ENCODE measurements at regions not wholly inside any gene's neighbourhood (a gene's known extent, or its start where the extent isn't known, plus 50 kb on each side); places are given as distances from the start of the nearest gene placed in this dataset.

DNA sequence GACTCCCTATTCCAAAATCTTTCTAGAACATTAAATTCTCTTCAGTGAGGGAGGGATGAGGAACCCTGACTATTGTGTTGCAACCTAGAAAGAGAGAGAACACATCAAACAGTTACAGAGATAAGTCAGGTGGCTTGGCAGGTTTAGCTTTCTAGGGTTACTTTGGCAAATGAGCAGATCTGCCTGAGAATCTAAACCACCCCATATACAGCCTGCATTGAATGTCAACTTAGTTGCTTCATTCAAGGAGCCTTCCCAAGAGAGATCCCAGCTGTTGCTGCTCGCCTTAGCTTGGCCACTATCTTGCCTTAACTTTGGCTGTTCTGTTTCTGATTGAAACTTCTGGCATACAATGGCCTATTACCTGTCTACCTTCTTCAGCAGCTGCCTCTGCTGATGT, 74.7 kb upstream of the TCF21 start:
- Histone ChIP-seq H3K27me3 (ENCODE audit: control insufficient read depth, insufficient read depth, low read length) (no peaks in the 10 kb centered on the region), H3K23ac (ENCODE audit: low read depth, low read length) (no peak overlapping the region), H3K4me3 (ENCODE audit: insufficient read depth, low read depth, low read length) (no peak overlapping the region), H3K18ac (ENCODE audit: low read depth, low read length) (peak overlapping the region; percentile 32; the same call in 1 of the 2 replicates), H4K5ac (ENCODE audit: low read depth, low read length) (peak overlapping the region; percentile 7; the same call in 1 of the 2 replicates), H3K27ac (ENCODE audit: insufficient read depth, low read length) (peak overlapping the region; percentile 26), H2AK9ac (replicated peaks; ENCODE audit: low read depth, low read length, poor library complexity) (no peak overlapping the region), H4K20me1 (ENCODE audit: insufficient read depth, low read length) (no peaks in the 10 kb centered on the region), H4K91ac (ENCODE audit: insufficient read depth, low read depth, low read length) (peak overlapping the region; percentile 19; the same call in 1 of the 2 replicates), H3K4me1 (ENCODE audit: control insufficient read depth, insufficient read depth, low read length) (peaks cover 3% of the 10 kb centered on the region), H3K9me3 (ENCODE audit: control insufficient read depth, insufficient read depth, low read length) (no peaks in the 10 kb centered on the region; the same call in 1 of the 2 replicates), H3K4ac (ENCODE audit: low read depth, low read length) (peak overlapping the region; percentile 61), H2AFZ (replicated peaks; ENCODE audit: low read length, poor library complexity) (no peak overlapping the region), H3K14ac (replicated peaks; ENCODE audit: low read depth, low read length) (0 out of 2 replicates have a peak overlapping the region, but pooled peaks have one; percentile 29), H3K9ac (ENCODE audit: low read depth, low read length) (no peak overlapping the region), H4K8ac (ENCODE audit: low read depth in 2 of 2, low read length in 2 of 2) (peak overlapping the region; percentile 55 to 57; a peak in 3 of 4 replicates), H2AK5ac (ENCODE audit: low read depth, low read length) (peak overlapping the region; percentile 95), H3K4me2 (ENCODE audit: low read depth, low read length) (no peak overlapping the region), H2BK20ac (ENCODE audit: low read depth, low read length) (peak overlapping the region; percentile 23; the same call in 1 of the 2 replicates), H2BK15ac (ENCODE audit: low read depth, low read length) (peak overlapping the region; percentile 85; the same call in 2 of the 3 replicates), H2BK120ac (ENCODE audit: low read depth, low read length) (peak overlapping the region; percentile 66; the same call in 1 of the 2 replicates), H3K9me1 (ENCODE audit: insufficient read depth, low read length) (peaks cover 2% of the 10 kb centered on the region; the same call in 1 of the 2 replicates), H3K79me1 (ENCODE audit: low read depth in 1 of 2, low read length in 2 of 2) (no peaks in the 10 kb centered on the region), H2BK5ac (ENCODE audit: low read depth, low read length, poor library complexity, severe bottlenecking) (peak overlapping the region; percentile 68), H3K56ac (ENCODE audit: extremely low read depth, insufficient read depth, low read length) (no peak overlapping the region), H3K36me3 (ENCODE audit: control insufficient read depth, insufficient read depth, low read length) (no peaks in the 10 kb centered on the region)
- intact Hi-C loops (cut with micrococcal nuclease): no loop called here
- DNase-seq (peak; percentile 58), ATAC-seq (ENCODE audit: low read depth) (peak; percentile 49)
- no TSS peak for BruUV-seq (replicated peaks)
- ChIA-PET POLR2A (ENCODE audit: unreplicated experiment) (no interaction called here), CTCF (no interaction called here)
- no CpG with 5 or more reads among the region's 1 CpG for whole genome bisulfite sequencing, 2 experiments (ENCODE audit: extremely low coverage in 2 of 2, insufficient read length in 1 of 2)
- dilution Hi-C loops (cut with HindIII; ENCODE audit: low sequenced_read_pairs, unreplicated experiment): no loop called here
- in situ Hi-C loops (cut with MboI; ENCODE audit: low sequenced_read_pairs): no loop called here
- TF ChIP-seq BHLHE40 (IDR thresholded peaks at IDR 0.05; ENCODE audit: low read depth, low read length) (no peak), CEBPB (IDR thresholded peaks at IDR 0.05; ENCODE audit: low read depth, low read length) (no peak), NFE2L2 (IDR thresholded peaks at IDR 0.05; ENCODE audit: low read depth, low read length) (no peak), CTCF (conservative IDR thresholded peaks at IDR 0.05; ENCODE audit: low read depth, low read length) (no peak), ELK1 (IDR thresholded peaks at IDR 0.05; ENCODE audit: borderline replicate concordance, low read depth, low read length) (no peak), RAD21 (IDR thresholded peaks at IDR 0.05; ENCODE audit: low read length) (no peak), POLR2A (IDR thresholded peaks at IDR 0.05; ENCODE audit: low read depth, low read length) (no peak), RCOR1 (IDR thresholded peaks at IDR 0.05; ENCODE audit: insufficient replicate concordance, low read length) (no peak), CHD1 (IDR thresholded peaks at IDR 0.05; ENCODE audit: low read depth, low read length) (no peak), FOS (IDR thresholded peaks at IDR 0.05; ENCODE audit: low read depth, low read length) (no peak), SMC3 (IDR thresholded peaks at IDR 0.05; ENCODE audit: low read depth, low read length) (no peak), MXI1 (IDR thresholded peaks at IDR 0.05; ENCODE audit: borderline replicate concordance, low read depth, low read length) (no peak), MAFK (IDR thresholded peaks at IDR 0.05; ENCODE audit: low read depth, low read length) (no peak), MAZ (IDR thresholded peaks at IDR 0.05; ENCODE audit: borderline replicate concordance, low read depth, low read length) (no peak), RFX5 (IDR thresholded peaks at IDR 0.05; ENCODE audit: low read depth, low read length) (no peak)
- TF ChIP-seq, protein P1, sequence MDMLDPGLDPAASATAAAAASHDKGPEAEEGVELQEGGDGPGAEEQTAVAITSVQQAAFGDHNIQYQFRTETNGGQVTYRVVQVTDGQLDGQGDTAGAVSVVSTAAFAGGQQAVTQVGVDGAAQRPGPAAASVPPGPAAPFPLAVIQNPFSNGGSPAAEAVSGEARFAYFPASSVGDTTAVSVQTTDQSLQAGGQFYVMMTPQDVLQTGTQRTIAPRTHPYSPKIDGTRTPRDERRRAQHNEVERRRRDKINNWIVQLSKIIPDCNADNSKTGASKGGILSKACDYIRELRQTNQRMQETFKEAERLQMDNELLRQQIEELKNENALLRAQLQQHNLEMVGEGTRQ (IDR thresholded peaks at IDR 0.05; ENCODE audit: low read depth, low read length): no peak

All from IMR-90 (cell line).